HepG2 (cell line): ENCODE measurements at regions not wholly inside any gene's neighbourhood (a gene's known extent, or its start where the extent isn't known, plus 50 kb on each side); places are given as distances from the start of the nearest gene placed in this dataset.

Experiments
- ATAC-seq: fragments of 200-7000 bp; cut with Tn5 transposase; 3 replicates; pipeline ENCODE4 v1.9.1; 2020; ENCODE audit warnings: mild to moderate bottlenecking, moderate library complexity
- BruUV-seq: library from RNA; stranded (reverse); fragments of 400-500 nt; replicated peaks from 2 replicates; lab custom pipeline; 2021; lab: Mats Ljungman, UMichigan
- CTCF ChIA-PET: fragments of 300-600 bp; formaldehyde crosslinking; extraction: SDS; loops from one replicate; lab custom pipeline; 2021; ENCODE audit warnings: low total read pairs, inconsistent platforms, low intra/inter-chr PET ratio; lab: Yijun Ruan, JAX
- POLR2A ChIA-PET: fragments of 350-600 bp; sonication (Branson Sonifier 250); formaldehyde crosslinking; loops from one replicate; lab custom pipeline; 2020; ENCODE audit warnings: antibody characterized with exemption, inconsistent platforms; lab: Yijun Ruan, JAX
- DNase-seq: peaks from one replicate; pipeline ENCODE4 v3.0.0-alpha.2; 2015; ENCODE audit warnings: low spot score
- FAIRE-seq: peaks from 3 replicates; lab custom pipeline; 2011; peaks lifted over from hg19 to GRCh38; lab: Jason Lieb, UNC
- H2AFZ ChIP-seq: one replicate; pipeline ENCODE4 v1.6.1; 2011; ENCODE audit warnings: low read length, inconsistent platforms
- H3K27ac ChIP-seq: fragments of 300-600 bp; 3 replicates; pipeline ENCODE4 v1.8.0; 2011; ENCODE audit warnings: mixed run types, mild to moderate bottlenecking, mixed read lengths, low read length, inconsistent platforms; ENCODE audit not compliant: insufficient read depth; ENCODE audit errors: extremely low read length
- H3K27me3 ChIP-seq, 2 experiments: fragments of 200-600 bp in 1 of 2; 2 replicates in 1 of 2; 3 replicates in 1 of 2; pipeline versions ENCODE4 v1.6.0 to v1.8.0; 2011; ENCODE audit warnings: low read length in 2 of 2, mild to moderate bottlenecking in 2 of 2, moderate library complexity in 2 of 2, inconsistent platforms in 1 of 2; ENCODE audit not compliant: insufficient read depth in 2 of 2, control insufficient read depth in 1 of 2
- H3K36me3 ChIP-seq, 2 experiments: fragments of 200-600 bp in 1 of 2; replicated peaks in 1 of 2; 2 replicates in 1 of 2; 3 replicates in 1 of 2; pipeline versions ENCODE4 v1.5.1 to v1.8.0; 2011; ENCODE audit warnings: low read length in 2 of 2, inconsistent platforms in 1 of 2; ENCODE audit not compliant: insufficient read depth in 2 of 2, control insufficient read depth in 1 of 2
- H3K4me1 ChIP-seq: 2 replicates; pipeline ENCODE4 v1.5.1; 2012; ENCODE audit warnings: low read length, inconsistent platforms; ENCODE audit not compliant: insufficient read depth
- H3K4me2 ChIP-seq: 2 replicates; pipeline ENCODE4 v1.6.0; 2011; ENCODE audit warnings: low read depth, low read length, inconsistent platforms
- H3K4me3 ChIP-seq, 3 experiments: fragments of 200-600 bp in 1 of 3; sonication (generic), shearing (Covaris generic) in 1 of 3; replicated peaks in 1 of 3; 2 replicates each; pipeline ENCODE4 v1.5.1; 2011 to 2016; ENCODE audit warnings: low read length in 3 of 3, inconsistent platforms in 2 of 3, low read depth in 2 of 3, mild to moderate bottlenecking in 2 of 3, control low read depth in 1 of 3, mixed read lengths in 1 of 3; ENCODE audit not compliant: insufficient read depth in 1 of 3
- H3K79me2 ChIP-seq: one replicate; pipeline ENCODE4 v1.6.1; 2011; ENCODE audit warnings: low read length, inconsistent platforms; ENCODE audit not compliant: insufficient read depth
- H3K9ac ChIP-seq: 2 replicates; pipeline ENCODE4 v1.6.0; 2011; ENCODE audit warnings: mild to moderate bottlenecking, low read depth, low read length, inconsistent platforms; ENCODE audit not compliant: insufficient read depth
- H3K9me3 ChIP-seq: 2 replicates; pipeline ENCODE4 v1.5.1; 2012; ENCODE audit warnings: mild to moderate bottlenecking, low read length
- H4K20me1 ChIP-seq: 2 replicates; pipeline ENCODE4 v1.6.0; 2011; ENCODE audit warnings: inconsistent platforms, mild to moderate bottlenecking, low read length, moderate library complexity; ENCODE audit not compliant: insufficient read depth
- AHR ChIP-seq: IDR thresholded peaks from 2 replicates; pipeline ENCODE4 v1.6.1; 2018; ENCODE audit warnings: missing genetic modification reagents, missing compliant biosample characterization
- JDP2 ChIP-seq: sonication (generic); formaldehyde crosslinking; IDR thresholded peaks from 2 replicates; pipeline ENCODE4 v1.8.1; 2022; ENCODE audit warnings: missing genetic modification reagents, borderline replicate concordance
- POLR2G ChIP-seq: fragments of 200-400 bp; formaldehyde crosslinking; IDR thresholded peaks from 2 replicates; pipeline ENCODE4 v1.6.1; 2018; ENCODE audit warnings: mild to moderate bottlenecking, low read depth, low read length, moderate library complexity
- SIX4 ChIP-seq: sonication (generic); formaldehyde crosslinking; IDR thresholded peaks from 2 replicates; pipeline ENCODE4 v1.4.0; 2020; ENCODE audit warnings: missing genetic modification reagents
- SNAI1 ChIP-seq: sonication (generic); formaldehyde crosslinking; IDR thresholded peaks from 2 replicates; pipeline ENCODE4 v1.5.0; 2020; ENCODE audit warnings: mild to moderate bottlenecking, missing genetic modification reagents, borderline replicate concordance
- TOPORS ChIP-seq: sonication (generic); formaldehyde crosslinking; IDR thresholded peaks from 2 replicates; pipeline ENCODE4 v1.8.0; 2023; ENCODE audit warnings: mild to moderate bottlenecking, missing genetic modification reagents
- ZFP62 ChIP-seq: sonication (generic); formaldehyde crosslinking; IDR thresholded peaks from 2 replicates; pipeline ENCODE4 v1.4.0; 2020; ENCODE audit warnings: missing genetic modification reagents
- ZNF275 ChIP-seq: sonication (generic); formaldehyde crosslinking; IDR thresholded peaks from 2 replicates; pipeline ENCODE4 v1.8.0; 2022; ENCODE audit warnings: missing genetic modification reagents, mild to moderate bottlenecking, inconsistent platforms, borderline replicate concordance
- ZNF468 ChIP-seq: sonication (generic); formaldehyde crosslinking; IDR thresholded peaks from 2 replicates; pipeline ENCODE4 v1.8.0; 2022; ENCODE audit warnings: mild to moderate bottlenecking, moderate library complexity, missing genetic modification reagents
- ZNF512B ChIP-seq: sonication (generic); formaldehyde crosslinking; IDR thresholded peaks from 2 replicates; pipeline ENCODE4 v1.5.1; 2020; ENCODE audit warnings: missing genetic modification reagents, mild to moderate bottlenecking, borderline replicate concordance
- ZSCAN21 ChIP-seq: sonication (generic); formaldehyde crosslinking; IDR thresholded peaks from 2 replicates; pipeline ENCODE4 v1.8.0; 2022; ENCODE audit warnings: mild to moderate bottlenecking, missing genetic modification reagents, moderate library complexity, borderline replicate concordance
- ZSCAN5A ChIP-seq: sonication (generic); formaldehyde crosslinking; IDR thresholded peaks from 2 replicates; pipeline ENCODE4 v1.8.0; 2022; ENCODE audit warnings: mild to moderate bottlenecking, missing genetic modification reagents, borderline replicate concordance
- WGBS: methylation state at CpG from one replicate; pipeline ENCODE4 v1.1.6; 2017; ENCODE audit warnings: low lambda C conversion rate; 5-methylcytosine and 5-hydroxymethylcytosine counted together
- in situ Hi-C: cut with HindIII; loops from 2 replicates; pipeline ENCODE4 v1.10.0; 2017; ENCODE audit warnings: low pct_unique_long_range_greater_than_20kb; ENCODE audit not compliant: extremely low pct_ligation_motif_present
- intact Hi-C: fragments of 100-400 bp; cut with micrococcal nuclease; formaldehyde crosslinking; loops from one replicate; pipeline ENCODE4 v1.10.0; 2022; ENCODE audit not compliant: unreplicated experiment
- TF ChIP-seq, protein P1 (sequence below): sonication (generic); formaldehyde crosslinking; IDR thresholded peaks from 2 replicates; pipeline ENCODE4 v1.8.1; 2023; ENCODE audit warnings: mild to moderate bottlenecking, moderate library complexity, missing genetic modification reagents
- TF ChIP-seq, protein P2 (sequence below): sonication (generic); formaldehyde crosslinking; IDR thresholded peaks from 2 replicates; pipeline ENCODE4 v1.4.0; 2020; ENCODE audit warnings: missing genetic modification reagents, borderline replicate concordance
- TF ChIP-seq, protein P3 (sequence below): sonication (generic); formaldehyde crosslinking; IDR thresholded peaks from 2 replicates; pipeline ENCODE4 v1.5.1; 2020; ENCODE audit warnings: mild to moderate bottlenecking, missing genetic modification reagents, moderate library complexity

DNA sequence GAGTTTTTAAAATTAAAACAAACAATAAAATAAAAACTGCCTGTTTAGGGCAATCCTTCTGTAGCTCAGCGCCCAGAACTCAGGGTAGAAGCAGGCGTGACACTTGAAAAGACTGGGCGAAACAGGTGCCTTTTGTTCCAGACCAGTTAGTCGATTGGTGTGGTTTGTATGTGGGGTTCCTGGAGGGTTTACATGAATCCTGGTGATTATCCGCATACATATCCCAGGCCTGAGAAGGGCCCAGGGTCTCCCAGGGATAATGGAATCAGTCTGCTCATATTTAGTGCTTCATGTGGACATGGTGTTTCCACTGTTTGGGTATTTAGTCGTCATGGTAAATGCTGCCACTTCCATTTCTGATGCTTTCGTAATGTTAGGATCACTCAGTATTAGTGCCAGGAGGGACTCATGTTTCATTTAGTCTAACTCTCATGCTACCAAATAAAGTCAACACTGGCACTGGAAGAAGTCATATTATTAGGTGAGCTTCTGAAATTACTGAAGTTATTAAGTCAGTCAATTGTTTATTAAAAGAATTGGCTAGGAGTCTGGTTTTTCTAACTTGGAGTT lies 116.5 kb downstream of the SAMD5 start:
- Histone ChIP-seq H3K9me3 (no peaks in the 10 kb centered on the region), H3K9ac (no peak overlapping the region), H3K4me1 (no peaks in the 10 kb centered on the region), H3K79me2 (no peaks in the 10 kb centered on the region), H3K36me3 (no peaks in the 10 kb centered on the region), H3K4me2 (no peak overlapping the region), H3K4me3 (no peak overlapping the region), H4K20me1 (no peaks in the 10 kb centered on the region; the same call in 1 of the 2 replicates), H3K27ac (no peak overlapping the region), H3K27me3 (peaks cover 0 to 3% of the 10 kb centered on the region in 2 experiments; a peak in 2 of 5 replicates), H2AFZ (no peak overlapping the region)
- 32% methylated on average over 7 of the region's 7 CpGs for WGBS
- in situ Hi-C loops, result no loop called here
- no peak for ATAC-seq
- no TSS peak for BruUV-seq
- ChIA-PET POLR2A (no interaction called here), CTCF (no interaction called here)
- no peak for FAIRE-seq
- TF ChIP-seq ZSCAN21 (no peak), TOPORS (no peak), ZSCAN5A (CRISPR knock-in tag) (no peak), JDP2 (CRISPR knock-in tag) (no peak), ZNF512B (no peak), SIX4 (CRISPR knock-in tag) (no peak), SNAI1 (CRISPR knock-in tag) (no peak), ZFP62 (no peak), ZNF275 (CRISPR knock-in tag) (no peak), AHR (CRISPR knock-in tag) (no peak), ZNF468 (CRISPR knock-in tag) (no peak), POLR2G (no peak)
- TF ChIP-seq, protein P1, sequence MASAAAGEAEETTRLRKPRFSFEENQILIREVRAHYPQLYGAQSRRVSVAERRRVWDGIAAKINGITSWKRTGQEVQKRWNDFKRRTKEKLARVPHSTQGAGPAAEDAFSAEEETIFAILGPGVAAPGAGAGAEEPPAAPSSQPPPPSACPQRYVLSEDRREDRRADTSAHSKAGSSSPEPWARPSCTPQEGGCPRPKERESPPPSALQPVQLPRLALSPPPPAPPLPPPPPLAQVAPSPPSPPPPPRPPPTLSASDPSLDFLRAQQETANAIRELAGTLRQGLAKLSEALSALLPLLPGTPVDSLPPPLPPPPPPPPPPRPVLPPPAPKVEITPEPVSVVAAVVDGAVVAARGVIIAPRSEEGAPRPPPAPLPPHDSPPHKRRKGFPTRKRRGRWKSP (CRISPR knock-in tag), result no peak
- TF ChIP-seq, protein P2, sequence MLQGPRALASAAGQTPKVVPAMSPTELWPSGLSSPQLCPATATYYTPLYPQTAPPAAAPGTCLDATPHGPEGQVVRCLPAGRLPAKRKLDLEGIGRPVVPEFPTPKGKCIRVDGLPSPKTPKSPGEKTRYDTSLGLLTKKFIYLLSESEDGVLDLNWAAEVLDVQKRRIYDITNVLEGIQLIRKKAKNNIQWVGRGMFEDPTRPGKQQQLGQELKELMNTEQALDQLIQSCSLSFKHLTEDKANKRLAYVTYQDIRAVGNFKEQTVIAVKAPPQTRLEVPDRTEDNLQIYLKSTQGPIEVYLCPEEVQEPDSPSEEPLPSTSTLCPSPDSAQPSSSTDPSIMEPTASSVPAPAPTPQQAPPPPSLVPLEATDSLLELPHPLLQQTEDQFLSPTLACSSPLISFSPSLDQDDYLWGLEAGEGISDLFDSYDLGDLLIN (CRISPR knock-in tag), result no peak
- TF ChIP-seq, protein P3, sequence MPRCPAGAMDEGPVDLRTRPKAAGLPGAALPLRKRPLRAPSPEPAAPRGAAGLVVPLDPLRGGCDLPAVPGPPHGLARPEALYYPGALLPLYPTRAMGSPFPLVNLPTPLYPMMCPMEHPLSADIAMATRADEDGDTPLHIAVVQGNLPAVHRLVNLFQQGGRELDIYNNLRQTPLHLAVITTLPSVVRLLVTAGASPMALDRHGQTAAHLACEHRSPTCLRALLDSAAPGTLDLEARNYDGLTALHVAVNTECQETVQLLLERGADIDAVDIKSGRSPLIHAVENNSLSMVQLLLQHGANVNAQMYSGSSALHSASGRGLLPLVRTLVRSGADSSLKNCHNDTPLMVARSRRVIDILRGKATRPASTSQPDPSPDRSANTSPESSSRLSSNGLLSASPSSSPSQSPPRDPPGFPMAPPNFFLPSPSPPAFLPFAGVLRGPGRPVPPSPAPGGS (CRISPR knock-in tag), result no peak
- DNase-seq, result no peak
- intact Hi-C loops, result no loop called here
